Spinal cord (tissue), 9 donors: ENCODE measurements at regions not wholly inside any gene's neighbourhood (a gene's known extent, or its start where the extent isn't known, plus 50 kb on each side); places are given as distances from the start of the nearest gene placed in this dataset.

Experiments
- DNase-seq, 6 donors: peaks; one replicate each; pipeline versions ENCODE4 v3.0.0 to v3.0.0-alpha.2; 2013 to 2015; ENCODE audit warnings: low spot score in 6 of 6, low read depth in 4 of 6
- H3K27ac ChIP-seq: one replicate; pipeline ENCODE4 v1.5.1; 2013; ENCODE audit warnings: low read depth, low read length, control low read depth
- H3K27me3 ChIP-seq: one replicate; pipeline ENCODE4 v1.6.1; 2013; ENCODE audit warnings: low read length; ENCODE audit not compliant: control insufficient read depth, insufficient read depth
- H3K36me3 ChIP-seq: one replicate; pipeline ENCODE4 v1.6.1; 2013; ENCODE audit warnings: low read length; ENCODE audit not compliant: control insufficient read depth, insufficient read depth
- H3K4me1 ChIP-seq: one replicate; pipeline ENCODE4 v1.6.1; 2013; ENCODE audit warnings: low read length; ENCODE audit not compliant: control insufficient read depth, insufficient read depth
- H3K4me3 ChIP-seq: one replicate; pipeline ENCODE4 v1.5.1; 2013; ENCODE audit warnings: low read depth, low read length, control low read depth
- H3K9me3 ChIP-seq: one replicate; pipeline ENCODE4 v1.6.1; 2013; ENCODE audit warnings: low read length; ENCODE audit not compliant: control insufficient read depth, insufficient read depth
- WGBS: methylation state at CpG from one replicate; pipeline ENCODE4 v1.1.5; 2013; ENCODE audit warnings: missing lambda C conversion rate; ENCODE audit not compliant: insufficient coverage; 5-methylcytosine and 5-hydroxymethylcytosine counted together
- donor health status: healthy.

- no peak for DNase-seq
- Histone ChIP-seq H3K27ac (no peak overlapping the region), H3K36me3 (peaks cover 2% of the 10 kb centered on the region), H3K4me1 (peaks cover 4% of the 10 kb centered on the region), H3K9me3 (no peaks in the 10 kb centered on the region), H3K4me3 (no peak overlapping the region), H3K27me3 (peaks cover 20% of the 10 kb centered on the region)
- WGBS: 100% methylated on average over 8 of the region's 11 CpGs
Measured at GRCh38 chr10:131010965-131011575, 300.5 kb downstream of the TCERG1L start.

- WGBS: 85% methylated on average over 10 of the region's 10 CpGs
- DNase-seq: no peak
- Histone ChIP-seq H3K4me1 (peaks cover 4% of the 10 kb centered on the region), H3K9me3 (no peaks in the 10 kb centered on the region), H3K36me3 (peaks cover 2% of the 10 kb centered on the region), H3K27me3 (peaks cover 14% of the 10 kb centered on the region), H3K4me3 (no peak overlapping the region), H3K27ac (no peak overlapping the region)
Measured at GRCh38 chr10:131011936-131012640, 299.4 kb downstream of the TCERG1L start.

GRCh38 chr10:131012641-131012985, 298.9 kb downstream of the TCERG1L start:
- H3K4me3 ChIP-seq: no peak overlapping the region

GRCh38 chr10:131013281-131013912, 298.1 kb downstream of the TCERG1L start:
- H3K36me3 ChIP-seq: peaks cover 2% of the 10 kb centered on the region
- 89% methylated on average over 11 of the region's 17 CpGs for WGBS
- peaks cover 7% of the 10 kb centered on the region for H3K27me3 ChIP-seq
- no peaks in the 10 kb centered on the region for H3K9me3 ChIP-seq
- DNase-seq: no peak
- H3K4me3 ChIP-seq: no peak overlapping the region
- no peak overlapping the region for H3K27ac ChIP-seq
- H3K4me1 ChIP-seq: peaks cover 4% of the 10 kb centered on the region

More at GRCh38 chr10:131012641-131012985, 298.9 kb downstream of the TCERG1L start:
- no peak for DNase-seq
- Histone ChIP-seq H3K36me3 (peaks cover 2% of the 10 kb centered on the region), H3K4me1 (peaks cover 4% of the 10 kb centered on the region), H3K27me3 (peaks cover 11% of the 10 kb centered on the region), H3K9me3 (no peaks in the 10 kb centered on the region), H3K27ac (no peak overlapping the region)
- whole genome bisulfite sequencing: 63% methylated on average over 3 of the region's 5 CpGs

GRCh38 chr10:131014271-131014670, 297.2 kb downstream of the TCERG1L start:
- Histone ChIP-seq H3K4me3 (no peak overlapping the region), H3K27me3 (peaks cover 7% of the 10 kb centered on the region), H3K27ac (no peak overlapping the region), H3K36me3 (peaks cover 2% of the 10 kb centered on the region), H3K9me3 (no peaks in the 10 kb centered on the region), H3K4me1 (peaks cover 4% of the 10 kb centered on the region)
- no peak for DNase-seq
- WGBS: 90% methylated on average over 3 of the region's 3 CpGs

GRCh38 chr10:131015271-131015670, 296.2 kb downstream of the TCERG1L start:
- peaks cover 4% of the 10 kb centered on the region for H3K4me1 ChIP-seq
- H3K36me3 ChIP-seq: peaks cover 2% of the 10 kb centered on the region
- 92% methylated on average over 9 of the region's 9 CpGs for WGBS
- no peak for DNase-seq
- peaks cover 5% of the 10 kb centered on the region for H3K27me3 ChIP-seq
- no peaks in the 10 kb centered on the region for H3K9me3 ChIP-seq
- H3K27ac ChIP-seq: no peak overlapping the region
- no peak overlapping the region for H3K4me3 ChIP-seq

- Histone ChIP-seq H3K9me3 (no peaks in the 10 kb centered on the region), H3K27me3 (peaks cover 5% of the 10 kb centered on the region), H3K36me3 (peaks cover 2% of the 10 kb centered on the region), H3K27ac (no peak overlapping the region), H3K4me3 (no peak overlapping the region), H3K4me1 (peaks cover 4% of the 10 kb centered on the region)
- DNase-seq: no peak
- 92% methylated on average over 5 of the region's 7 CpGs for WGBS
Measured at GRCh38 chr10:131016556-131016955, 295.0 kb downstream of the TCERG1L start.

GRCh38 chr10:131017566-131018285, 293.8 kb downstream of the TCERG1L start:
- Histone ChIP-seq H3K27me3 (peaks cover 3% of the 10 kb centered on the region), H3K36me3 (peaks cover 2% of the 10 kb centered on the region), H3K9me3 (no peaks in the 10 kb centered on the region), H3K4me3 (no peak overlapping the region), H3K4me1 (peaks cover 4% of the 10 kb centered on the region), H3K27ac (no peak overlapping the region)
- 93% methylated on average over 5 of the region's 9 CpGs for WGBS
- DNase-seq: no peak

GRCh38 chr10:131018886-131019500, 292.5 kb downstream of the TCERG1L start:
- Histone ChIP-seq H3K4me1 (peaks cover 3% of the 10 kb centered on the region), H3K9me3 (no peaks in the 10 kb centered on the region), H3K27ac (no peak overlapping the region), H3K36me3 (no peaks in the 10 kb centered on the region), H3K4me3 (no peak overlapping the region), H3K27me3 (peaks cover 2% of the 10 kb centered on the region)
- DNase-seq: peak in 1 of 6 donors; percentile 30
- 80% methylated on average over 10 of the region's 14 CpGs for WGBS
